ENCODE measurements at regions not wholly inside any gene's neighbourhood (a gene's known extent, or its start where the extent isn't known, plus 50 kb on each side); places are given as distances from the start of the nearest gene placed in this dataset.

DNA sequence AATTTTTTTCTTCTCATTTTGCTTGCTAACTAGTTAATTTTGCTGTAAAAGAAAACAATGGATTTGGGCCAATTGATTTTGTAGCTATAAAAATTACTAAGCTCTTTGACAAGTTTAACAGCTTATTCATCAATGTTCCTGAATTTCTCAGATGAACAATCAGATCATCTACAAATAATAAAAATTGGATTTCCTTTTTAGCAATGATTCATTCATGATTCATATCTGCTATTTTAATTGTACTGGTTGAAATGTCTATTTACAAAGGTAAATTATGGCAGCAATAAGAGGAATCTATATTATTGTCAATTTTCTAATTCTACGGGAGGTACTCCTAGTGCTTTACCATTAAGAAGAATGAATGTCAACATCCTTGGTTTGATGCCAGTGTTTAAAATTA lies 178.8 kb upstream of the BTBD3 start:
- no peaks in the 10 kb centered on the region for H3K27me3 ChIP-seq
- DNase-seq (ENCODE audit: extremely low spot score): no peak
- TF ChIP-seq, protein P1, sequence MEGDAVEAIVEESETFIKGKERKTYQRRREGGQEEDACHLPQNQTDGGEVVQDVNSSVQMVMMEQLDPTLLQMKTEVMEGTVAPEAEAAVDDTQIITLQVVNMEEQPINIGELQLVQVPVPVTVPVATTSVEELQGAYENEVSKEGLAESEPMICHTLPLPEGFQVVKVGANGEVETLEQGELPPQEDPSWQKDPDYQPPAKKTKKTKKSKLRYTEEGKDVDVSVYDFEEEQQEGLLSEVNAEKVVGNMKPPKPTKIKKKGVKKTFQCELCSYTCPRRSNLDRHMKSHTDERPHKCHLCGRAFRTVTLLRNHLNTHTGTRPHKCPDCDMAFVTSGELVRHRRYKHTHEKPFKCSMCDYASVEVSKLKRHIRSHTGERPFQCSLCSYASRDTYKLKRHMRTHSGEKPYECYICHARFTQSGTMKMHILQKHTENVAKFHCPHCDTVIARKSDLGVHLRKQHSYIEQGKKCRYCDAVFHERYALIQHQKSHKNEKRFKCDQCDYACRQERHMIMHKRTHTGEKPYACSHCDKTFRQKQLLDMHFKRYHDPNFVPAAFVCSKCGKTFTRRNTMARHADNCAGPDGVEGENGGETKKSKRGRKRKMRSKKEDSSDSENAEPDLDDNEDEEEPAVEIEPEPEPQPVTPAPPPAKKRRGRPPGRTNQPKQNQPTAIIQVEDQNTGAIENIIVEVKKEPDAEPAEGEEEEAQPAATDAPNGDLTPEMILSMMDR (IDR thresholded peaks at IDR 0.05): no peak
- TF ChIP-seq EP300 (IDR thresholded peaks at IDR 0.05): no peak
- no peak for TF ChIP-seq POLR2AphosphoS5 (IDR thresholded peaks at IDR 0.05)
- no peak for TF ChIP-seq POLR2A (IDR thresholded peaks at IDR 0.05; ENCODE audit: low read depth)
- H3K36me3 ChIP-seq: no peaks in the 10 kb centered on the region
- no peaks in the 10 kb centered on the region for H3K4me1 ChIP-seq
- H3K4me3 ChIP-seq: no peak overlapping the region
- intact Hi-C loops (cut with DNase I): no loop called here
- no peak overlapping the region for H3K27ac ChIP-seq (replicated peaks in 1 of 4)
- WGBS: 88% methylated on average over 1 of the region's 1 CpG
- H3K9me3 ChIP-seq: no peaks in the 10 kb centered on the region

DNA sequence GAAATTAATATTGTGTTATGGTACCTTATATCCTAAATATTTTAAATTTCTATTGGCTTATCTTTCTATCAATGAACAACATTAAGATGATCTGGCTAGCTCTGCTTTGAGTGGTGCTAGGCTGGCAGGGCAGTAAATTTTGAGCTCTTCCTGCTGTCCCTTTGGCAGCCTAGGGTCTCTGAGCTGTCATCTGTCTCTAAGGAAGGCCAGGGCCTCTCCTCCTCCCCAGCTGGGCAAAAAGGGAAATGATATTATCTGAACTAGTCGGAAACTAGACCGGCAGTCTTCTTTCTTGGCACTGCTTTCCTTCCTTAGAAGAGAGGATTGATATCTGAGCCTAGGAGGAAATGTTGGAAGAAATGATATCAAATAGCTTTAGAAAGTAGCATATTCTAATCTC lies 176.7 kb upstream of the BTBD3 start:
- no peak for TF ChIP-seq POLR2AphosphoS5 (IDR thresholded peaks at IDR 0.05)
- Histone ChIP-seq H3K27ac (replicated peaks in 1 of 4) (no peak overlapping the region), H3K9me3 (no peaks in the 10 kb centered on the region), H3K4me3 (no peak overlapping the region), H3K27me3 (no peaks in the 10 kb centered on the region), H3K36me3 (no peaks in the 10 kb centered on the region), H3K4me1 (no peaks in the 10 kb centered on the region)
- intact Hi-C loops (cut with DNase I): no loop called here
- WGBS: 50% methylated on average over 2 of the region's 2 CpGs
- no peak for DNase-seq (ENCODE audit: extremely low spot score)

DNA sequence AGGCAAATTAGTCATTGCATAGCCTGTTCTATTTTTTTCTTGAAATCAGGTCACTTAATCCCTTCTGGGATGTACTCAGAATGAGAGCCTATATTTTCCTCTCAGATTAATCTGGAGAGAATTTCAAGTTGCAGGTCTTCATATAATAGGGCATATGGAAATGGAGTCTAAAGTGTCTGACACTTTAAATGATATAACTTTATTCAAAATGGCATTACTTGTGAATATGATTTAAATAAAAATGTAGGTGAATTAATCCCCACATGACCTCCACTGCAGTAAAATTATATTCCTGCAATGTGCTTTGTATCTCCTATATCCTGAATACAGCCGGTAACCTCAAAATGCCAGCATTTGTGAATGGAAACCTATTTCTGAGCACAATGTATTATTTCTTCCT lies 172.5 kb upstream of the BTBD3 start:
- no peaks in the 10 kb centered on the region for H3K9me3 ChIP-seq
- TF ChIP-seq POLR2A (IDR thresholded peaks at IDR 0.05; ENCODE audit: low read depth): no peak
- no peak for TF ChIP-seq POLR2AphosphoS5 (IDR thresholded peaks at IDR 0.05)
- TF ChIP-seq, protein P1 (IDR thresholded peaks at IDR 0.05): no peak
- no peak for TF ChIP-seq EP300 (IDR thresholded peaks at IDR 0.05)
- no peak for DNase-seq (ENCODE audit: extremely low spot score)
- H3K36me3 ChIP-seq: no peaks in the 10 kb centered on the region
- intact Hi-C loops (cut with DNase I): no loop called here
- H3K4me1 ChIP-seq: no peaks in the 10 kb centered on the region
- no peak overlapping the region for H3K4me3 ChIP-seq
- H3K27me3 ChIP-seq: no peaks in the 10 kb centered on the region
- H3K27ac ChIP-seq (replicated peaks in 1 of 4): no peak overlapping the region
- WGBS: 95% methylated on average over 1 of the region's 1 CpG

DNA sequence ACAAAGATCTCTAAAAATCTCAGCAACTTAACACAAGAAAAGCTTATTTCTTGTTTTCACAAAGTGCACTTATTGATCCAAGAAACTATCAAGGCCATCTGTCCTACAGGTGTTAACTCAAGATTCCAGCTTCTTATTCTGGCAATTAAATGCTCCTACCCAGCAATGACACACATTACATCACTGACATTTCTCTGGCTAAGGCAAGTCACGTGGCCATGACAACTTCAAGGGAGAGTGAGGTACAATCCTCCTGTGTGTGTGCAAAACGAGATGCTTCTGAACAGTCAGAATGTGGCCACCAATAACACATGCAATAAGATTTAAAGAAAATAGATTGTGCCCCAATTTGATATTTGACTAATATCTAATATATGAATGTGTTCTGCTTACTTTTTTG lies 169.3 kb upstream of the BTBD3 start:
- H3K27me3 ChIP-seq: no peaks in the 10 kb centered on the region
- no peak overlapping the region for H3K27ac ChIP-seq (replicated peaks in 1 of 4)
- H3K4me1 ChIP-seq: no peaks in the 10 kb centered on the region
- TF ChIP-seq EP300 (IDR thresholded peaks at IDR 0.05): no peak
- TF ChIP-seq, protein P1 (IDR thresholded peaks at IDR 0.05): no peak
- no peak for TF ChIP-seq POLR2A (IDR thresholded peaks at IDR 0.05; ENCODE audit: low read depth)
- no peaks in the 10 kb centered on the region for H3K36me3 ChIP-seq
- 70% methylated on average over 2 of the region's 2 CpGs for WGBS
- no peak for DNase-seq (ENCODE audit: extremely low spot score)
- no peaks in the 10 kb centered on the region for H3K9me3 ChIP-seq
- H3K4me3 ChIP-seq: no peak overlapping the region
- intact Hi-C loops (cut with DNase I): no loop called here

DNA sequence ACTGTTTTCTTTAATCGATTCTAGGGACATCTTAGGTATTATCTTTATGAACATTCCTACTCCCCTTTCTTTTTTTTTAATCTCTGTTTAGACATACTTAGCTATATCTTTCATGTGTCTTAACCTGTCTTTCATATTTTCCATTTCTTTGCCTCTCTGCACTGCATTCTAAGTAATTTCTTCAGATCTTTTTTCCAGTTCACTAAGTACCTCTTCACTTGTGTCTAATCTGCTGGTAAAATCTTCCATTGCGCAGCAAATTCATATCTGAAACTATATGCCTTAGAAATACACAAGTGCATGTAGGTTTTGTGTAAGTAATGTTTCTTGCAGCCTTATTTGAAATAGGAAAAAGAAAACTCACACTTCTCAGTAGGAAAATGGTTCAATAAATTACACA lies 165.4 kb upstream of the BTBD3 start:
- no peaks in the 10 kb centered on the region for H3K9me3 ChIP-seq
- intact Hi-C loops (cut with DNase I): no loop called here
- no peak overlapping the region for H3K27ac ChIP-seq (replicated peaks in 1 of 4)
- 87% methylated on average over 2 of the region's 2 CpGs for WGBS
- H3K4me1 ChIP-seq: no peaks in the 10 kb centered on the region
- DNase-seq (ENCODE audit: extremely low spot score): no peak
- H3K36me3 ChIP-seq: no peaks in the 10 kb centered on the region
- H3K4me3 ChIP-seq: no peak overlapping the region
- no peaks in the 10 kb centered on the region for H3K27me3 ChIP-seq
- TF ChIP-seq POLR2AphosphoS5 (IDR thresholded peaks at IDR 0.05) (no peak), EP300 (IDR thresholded peaks at IDR 0.05) (no peak), POLR2A (IDR thresholded peaks at IDR 0.05; ENCODE audit: low read depth) (no peak)
- TF ChIP-seq, protein P1 (IDR thresholded peaks at IDR 0.05): no peak
